Lung (tissue), 11 donors: ENCODE measurements at regions not wholly inside any gene's neighbourhood (a gene's known extent, or its start where the extent isn't known, plus 50 kb on each side); places are given as distances from the start of the nearest gene placed in this dataset.

ENCODE experiments used
- ATAC-seq: fragments of 200-7000 bp; cut with Tn5 transposase; one replicate; pipeline ENCODE4 v1.9.1; 2020; ENCODE audit warnings: moderate number of reproducible peaks; ENCODE audit not compliant: insufficient read depth, low FRiP score
- DNase-seq, 3 donors: peaks; one replicate each; pipeline ENCODE4 v3.0.0-alpha.2; 2013 to 2017
- H3K27ac ChIP-seq, 2 donors: one replicate each; pipeline ENCODE4 v1.5.1; 2013; ENCODE audit warnings: mild to moderate bottlenecking in 2 of 2, moderate library complexity in 2 of 2, control low read depth in 1 of 2, inconsistent platforms in 1 of 2, low read depth in 1 of 2, low read length in 1 of 2
- H3K27me3 ChIP-seq, 3 donors: one replicate each; pipeline ENCODE4 v1.5.1; 2013; ENCODE audit warnings: low read length in 2 of 3; ENCODE audit not compliant: control insufficient read depth in 3 of 3, insufficient read depth in 3 of 3
- H3K36me3 ChIP-seq, 4 donors: one replicate each; pipeline ENCODE4 v1.5.1; 2013; ENCODE audit warnings: low read length in 4 of 4, mild to moderate bottlenecking in 1 of 4, moderate library complexity in 1 of 4; ENCODE audit not compliant: control insufficient read depth in 4 of 4, insufficient read depth in 4 of 4
- H3K4me1 ChIP-seq, 5 donors: one replicate each; pipeline ENCODE4 v1.5.1; 2013; ENCODE audit warnings: low read length in 5 of 5, mild to moderate bottlenecking in 2 of 5, moderate library complexity in 1 of 5; ENCODE audit not compliant: control insufficient read depth in 5 of 5, insufficient read depth in 5 of 5
- H3K4me3 ChIP-seq: one replicate; pipeline ENCODE4 v1.5.1; 2013; ENCODE audit warnings: mild to moderate bottlenecking, control low read depth, moderate library complexity
- H3K9ac ChIP-seq, 2 donors: one replicate each; pipeline ENCODE4 v1.5.1; 2013; ENCODE audit warnings: low read length in 2 of 2, control low read depth in 1 of 2; ENCODE audit not compliant: insufficient read depth in 1 of 2
- H3K9me3 ChIP-seq, 4 donors: one replicate each; pipeline ENCODE4 v1.5.1; 2013; ENCODE audit warnings: low read length in 3 of 4, mild to moderate bottlenecking in 1 of 4, moderate library complexity in 1 of 4; ENCODE audit not compliant: control insufficient read depth in 4 of 4, insufficient read depth in 3 of 4
- WGBS, 2 donors: extraction: QIAGEN DNeasy Blood & Tissue Kit; methylation state at CpG; one replicate each; pipeline ENCODE4 v1.1.7; 2013; 5-methylcytosine and 5-hydroxymethylcytosine counted together
- TF ChIP-seq, protein P1 (sequence below): IDR thresholded peaks from 2 replicates; pipeline ENCODE4 v1.5.1; 2012; ENCODE audit warnings: mild to moderate bottlenecking; ENCODE audit errors: control extremely low read depth, extremely low read depth
- donor health status: control.
- donor health status: control.
- donor health status: Bipolar disorder and iron deficiency.
- donor health status: healthy.
- donor health status: DM: yes; HTN: yes; CAD: no.

DNA sequence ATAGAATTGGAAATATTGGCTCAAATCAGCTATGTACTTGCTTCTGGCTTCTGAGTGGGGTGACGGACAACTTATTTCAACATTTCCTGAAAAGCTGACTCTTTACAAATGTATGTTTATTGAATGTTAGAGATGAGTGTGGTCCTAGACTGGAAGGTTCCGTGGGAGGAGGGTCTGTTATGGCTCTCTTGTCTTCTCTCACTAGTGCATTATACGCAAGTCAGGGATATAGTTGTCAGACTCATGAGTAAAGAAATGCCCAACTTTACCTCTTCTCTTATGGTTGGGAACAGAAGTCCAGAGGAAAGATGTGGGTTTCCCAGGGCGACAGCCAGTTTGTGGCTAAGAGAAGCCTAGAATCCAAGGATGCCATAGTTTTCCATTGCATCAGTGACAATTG is 839.3 kb upstream of the WWC1 start:
- TF ChIP-seq, protein P1, sequence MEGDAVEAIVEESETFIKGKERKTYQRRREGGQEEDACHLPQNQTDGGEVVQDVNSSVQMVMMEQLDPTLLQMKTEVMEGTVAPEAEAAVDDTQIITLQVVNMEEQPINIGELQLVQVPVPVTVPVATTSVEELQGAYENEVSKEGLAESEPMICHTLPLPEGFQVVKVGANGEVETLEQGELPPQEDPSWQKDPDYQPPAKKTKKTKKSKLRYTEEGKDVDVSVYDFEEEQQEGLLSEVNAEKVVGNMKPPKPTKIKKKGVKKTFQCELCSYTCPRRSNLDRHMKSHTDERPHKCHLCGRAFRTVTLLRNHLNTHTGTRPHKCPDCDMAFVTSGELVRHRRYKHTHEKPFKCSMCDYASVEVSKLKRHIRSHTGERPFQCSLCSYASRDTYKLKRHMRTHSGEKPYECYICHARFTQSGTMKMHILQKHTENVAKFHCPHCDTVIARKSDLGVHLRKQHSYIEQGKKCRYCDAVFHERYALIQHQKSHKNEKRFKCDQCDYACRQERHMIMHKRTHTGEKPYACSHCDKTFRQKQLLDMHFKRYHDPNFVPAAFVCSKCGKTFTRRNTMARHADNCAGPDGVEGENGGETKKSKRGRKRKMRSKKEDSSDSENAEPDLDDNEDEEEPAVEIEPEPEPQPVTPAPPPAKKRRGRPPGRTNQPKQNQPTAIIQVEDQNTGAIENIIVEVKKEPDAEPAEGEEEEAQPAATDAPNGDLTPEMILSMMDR, result no peak
- H3K9me3 ChIP-seq, result no peaks in the 10 kb centered on the region
- DNase-seq (no peak), ATAC-seq (no peak)
- no peaks in the 10 kb centered on the region for H3K27me3 ChIP-seq
- no peaks in the 10 kb centered on the region for H3K36me3 ChIP-seq
- H3K9ac ChIP-seq, result no peak overlapping the region
- H3K4me1 ChIP-seq, result peaks cover 0 to 16% (median 0%) of the 10 kb centered on the region in 5 donors
- WGBS, 2 donors, result 85 to 86% methylated on average over 4 of the region's 4 CpGs
- no peak overlapping the region for H3K4me3 ChIP-seq
- no peak overlapping the region for H3K27ac ChIP-seq

DNA sequence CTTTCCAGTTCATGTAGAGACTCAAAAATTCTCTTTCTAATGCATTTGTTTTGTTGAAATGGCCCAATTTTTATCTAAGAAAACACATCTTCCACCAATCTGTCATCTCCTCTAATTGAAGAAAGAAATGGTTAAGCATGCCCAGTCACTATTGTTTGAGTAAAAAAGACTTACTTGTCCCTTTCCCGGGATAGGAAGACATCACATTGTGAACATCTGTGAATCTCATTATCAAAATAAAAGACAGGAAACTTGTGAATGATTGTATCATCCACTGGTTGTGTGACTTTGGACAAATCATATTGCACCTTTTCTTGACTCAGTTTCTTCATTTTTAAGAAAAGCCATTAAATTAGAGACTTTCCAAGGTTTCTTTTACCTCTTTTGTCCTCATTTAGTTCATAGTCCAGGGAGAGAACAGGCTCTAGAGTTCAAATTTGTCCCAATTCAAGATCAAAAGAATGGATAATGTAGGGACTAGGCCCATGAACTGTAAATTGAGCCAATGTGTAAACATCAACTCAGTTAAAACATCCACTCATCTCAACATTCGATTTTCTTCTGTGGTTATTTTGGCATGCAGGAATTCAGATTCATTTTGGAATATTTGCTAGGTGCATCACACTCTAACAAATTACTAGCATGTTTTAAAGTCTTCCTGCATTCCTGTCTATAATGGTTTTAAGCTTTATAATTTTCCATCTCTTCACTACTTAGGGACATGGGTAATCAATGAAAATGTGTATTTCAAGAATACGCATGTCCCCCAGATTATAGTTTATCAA is 838.0 kb upstream of the WWC1 start:
- 66 to 76% methylated on average over 3 of the region's 3 CpGs for WGBS, 2 donors
- Histone ChIP-seq H3K36me3 (no peaks in the 10 kb centered on the region), H3K9ac (no peak overlapping the region)

DNA sequence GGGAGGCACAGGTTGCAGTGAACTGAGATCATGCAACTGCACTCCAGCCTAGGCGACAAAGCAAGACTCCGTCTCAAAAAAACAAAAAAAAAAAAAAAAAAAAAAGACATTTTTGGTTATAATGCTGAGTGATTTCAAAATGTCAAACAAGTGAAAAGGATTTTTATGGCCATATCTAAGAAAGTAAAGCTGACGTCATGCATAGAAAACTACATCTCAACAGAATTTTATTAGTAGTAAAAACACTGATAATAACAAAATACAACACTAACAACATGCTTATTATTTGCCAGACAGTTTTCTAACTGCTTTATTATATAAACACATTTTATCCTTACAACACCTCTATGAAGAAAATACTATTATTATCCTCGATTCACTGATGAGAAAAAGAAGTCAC is 833.0 kb upstream of the WWC1 start:
- Histone ChIP-seq H3K27me3 (peaks cover 0 to 3% (median 0%) of the 10 kb centered on the region in 3 donors), H3K4me1 (no peaks in the 10 kb centered on the region), H3K9ac (no peak overlapping the region), H3K27ac (no peak overlapping the region), H3K4me3 (no peak overlapping the region), H3K9me3 (peaks cover 0 to 7% (median 2%) of the 10 kb centered on the region in 4 donors), H3K36me3 (no peaks in the 10 kb centered on the region)
- ATAC-seq, result no peak
- TF ChIP-seq, protein P1, result no peak
- no peak for DNase-seq
- 80 to 81% methylated on average over 4 of the region's 4 CpGs for WGBS, 2 donors

More for the DNA sequence above, 838.0 kb upstream of the WWC1 start:
- DNase-seq, result no peak
- Histone ChIP-seq H3K4me1 (peaks cover 0 to 7% (median 0%) of the 10 kb centered on the region in 5 donors), H3K27me3 (no peaks in the 10 kb centered on the region), H3K9me3 (no peaks in the 10 kb centered on the region), H3K4me3 (no peak overlapping the region), H3K27ac (no peak overlapping the region)
- TF ChIP-seq, protein P1, result no peak
- ATAC-seq, result no peak
